ENCODE measurements at regions not wholly inside any gene's neighbourhood (a gene's known extent, or its start where the extent isn't known, plus 50 kb on each side); places are given as distances from the start of the nearest gene placed in this dataset.

DNA sequence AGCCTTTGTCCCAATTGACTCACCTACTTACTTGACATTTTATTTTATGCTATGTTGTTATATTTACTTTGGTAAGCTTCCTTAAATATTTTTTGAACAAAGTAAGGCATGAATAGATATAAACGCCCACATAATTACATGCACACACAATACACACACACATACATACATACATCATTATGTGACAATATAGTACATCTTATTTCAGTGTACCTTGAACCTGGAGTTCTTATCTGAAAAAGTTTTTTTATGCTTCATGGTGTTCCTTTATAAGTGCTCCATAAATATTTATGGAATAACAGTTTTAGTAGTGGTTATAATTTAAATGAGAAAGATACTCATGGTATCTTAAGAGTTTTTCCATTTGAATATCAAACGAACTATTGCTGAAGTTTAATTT, 102.8 kb upstream of the MTPN start:
- no peak for DNase-seq (ENCODE audit: low read depth in 4 of 4, low spot score in 3 of 4)

DNA sequence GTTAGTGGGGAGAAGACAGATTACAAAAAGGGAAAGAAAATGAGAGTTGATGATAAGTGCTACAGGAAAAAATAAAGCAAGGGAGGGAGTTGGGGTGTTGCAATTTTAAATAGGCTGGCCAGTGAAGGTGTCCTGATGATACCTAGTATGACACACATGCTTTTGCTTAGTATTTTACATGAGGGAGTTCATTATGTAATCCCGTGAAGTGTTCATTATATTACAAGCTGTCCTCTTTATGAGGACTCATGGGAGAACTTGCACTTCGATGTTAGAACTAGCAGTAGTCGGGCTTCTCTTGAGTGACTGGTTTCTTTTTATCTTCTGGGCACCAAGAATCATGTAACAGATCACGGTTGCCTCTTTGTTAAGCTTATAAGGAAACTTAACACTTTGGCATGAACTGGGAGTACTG, 102.3 kb upstream of the MTPN start:
- no peak for DNase-seq (ENCODE audit: low read depth in 4 of 4, low spot score in 3 of 4)

DNA sequence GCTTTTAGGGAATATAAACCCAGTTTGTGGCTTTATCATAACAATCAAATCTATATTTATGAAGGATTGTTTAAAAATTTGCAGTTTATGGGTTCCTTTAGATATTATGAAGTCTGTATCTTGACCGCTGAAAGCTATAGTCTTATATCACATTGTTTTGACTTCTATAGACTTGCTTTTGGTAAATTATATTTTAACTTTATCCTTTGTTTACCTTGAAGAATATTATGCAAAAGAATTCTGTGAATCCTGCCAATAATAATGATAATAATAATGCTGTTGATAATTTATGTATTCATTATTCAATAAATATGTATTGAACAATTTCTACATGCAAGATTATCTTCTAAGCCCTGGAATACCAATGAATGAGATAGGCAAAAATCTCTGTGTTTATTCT, 101.9 kb upstream of the MTPN start:
- no peak for DNase-seq (ENCODE audit: low read depth in 4 of 4, low spot score in 3 of 4)

DNA sequence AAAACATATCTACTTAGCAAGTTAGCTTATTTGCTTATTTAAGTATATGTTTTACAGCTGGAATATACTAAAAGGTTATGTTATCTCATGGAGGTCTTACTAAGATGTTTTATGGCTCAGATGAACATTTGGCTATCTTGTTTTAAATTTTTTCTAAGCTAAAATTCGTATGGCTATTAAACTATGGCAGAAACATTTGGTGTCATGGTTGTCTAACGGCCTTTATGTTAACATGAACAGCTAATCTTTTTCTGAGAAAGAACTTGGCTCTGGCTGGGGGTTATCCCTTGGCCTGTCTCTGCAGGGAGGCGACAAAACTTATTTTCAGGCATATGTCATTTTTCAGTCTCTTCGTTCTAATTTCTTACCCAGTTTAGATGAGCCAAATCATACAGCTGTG, 101.5 kb upstream of the MTPN start:
- no peak for DNase-seq (ENCODE audit: low read depth in 4 of 4, low spot score in 3 of 4)

DNA sequence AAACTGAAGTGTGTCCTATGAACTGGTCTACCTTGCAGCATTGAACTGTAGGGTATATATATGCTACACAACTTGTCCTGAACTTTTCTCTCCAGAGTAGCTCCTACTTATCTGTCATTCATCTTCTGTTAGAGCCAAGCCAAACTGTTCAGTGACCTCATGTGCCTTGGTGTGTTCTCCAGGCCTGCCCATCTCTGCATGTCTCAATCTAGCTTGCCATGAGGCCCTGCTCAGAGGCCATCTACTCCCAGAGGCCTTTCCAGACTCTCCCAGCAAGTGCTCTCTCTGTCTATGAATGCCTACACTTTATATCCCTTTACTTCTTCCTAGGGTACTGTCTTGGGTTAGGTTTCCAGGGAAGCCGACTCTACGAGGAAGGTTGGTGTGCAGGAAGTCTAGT, 99.8 kb upstream of the MTPN start:
- DNase-seq (ENCODE audit: low read depth in 4 of 4, low spot score in 3 of 4) = no peak

DNA sequence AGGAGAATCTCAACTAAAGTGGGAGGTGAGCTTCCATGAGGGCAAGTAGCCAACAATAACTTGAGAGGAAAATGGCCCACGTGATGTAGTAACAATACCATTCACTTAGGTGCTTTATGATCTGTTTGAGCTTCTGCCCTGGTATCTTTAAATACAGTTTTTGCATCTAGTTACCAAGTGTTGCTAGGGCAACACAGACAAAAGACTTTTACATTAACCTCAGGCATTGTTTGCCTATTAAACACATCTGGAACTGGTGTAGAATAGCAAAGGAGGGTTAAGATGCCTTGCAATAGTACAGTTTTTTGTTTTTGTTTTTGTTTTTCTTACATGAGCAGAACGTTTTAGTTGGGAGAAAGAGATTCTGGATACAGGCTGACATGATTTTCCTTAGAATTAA, 97.7 kb upstream of the MTPN start:
- no peak for DNase-seq (ENCODE audit: low read depth in 4 of 4, low spot score in 3 of 4)

DNA sequence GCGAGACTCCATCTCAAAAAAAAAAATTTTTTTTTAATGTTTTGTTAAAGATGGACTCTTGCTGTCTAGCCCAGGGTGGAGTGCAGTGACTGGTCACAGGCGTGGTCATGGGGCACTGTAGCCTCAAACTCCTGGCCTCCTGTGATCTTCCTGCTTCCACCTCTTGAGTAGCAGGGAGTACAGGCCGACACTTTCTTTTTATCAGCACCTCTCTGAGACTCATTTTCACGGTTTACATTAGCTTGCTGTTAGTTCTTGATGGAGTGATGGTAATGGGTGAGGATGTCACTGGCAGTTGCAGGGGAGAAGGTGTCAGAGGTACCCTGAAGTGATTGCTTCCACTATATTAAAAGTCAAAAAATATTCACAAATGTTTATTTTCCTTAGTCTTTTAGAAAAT, 95.3 kb upstream of the MTPN start:
- DNase-seq (ENCODE audit: low read depth in 4 of 4, low spot score in 3 of 4) = no peak

DNA sequence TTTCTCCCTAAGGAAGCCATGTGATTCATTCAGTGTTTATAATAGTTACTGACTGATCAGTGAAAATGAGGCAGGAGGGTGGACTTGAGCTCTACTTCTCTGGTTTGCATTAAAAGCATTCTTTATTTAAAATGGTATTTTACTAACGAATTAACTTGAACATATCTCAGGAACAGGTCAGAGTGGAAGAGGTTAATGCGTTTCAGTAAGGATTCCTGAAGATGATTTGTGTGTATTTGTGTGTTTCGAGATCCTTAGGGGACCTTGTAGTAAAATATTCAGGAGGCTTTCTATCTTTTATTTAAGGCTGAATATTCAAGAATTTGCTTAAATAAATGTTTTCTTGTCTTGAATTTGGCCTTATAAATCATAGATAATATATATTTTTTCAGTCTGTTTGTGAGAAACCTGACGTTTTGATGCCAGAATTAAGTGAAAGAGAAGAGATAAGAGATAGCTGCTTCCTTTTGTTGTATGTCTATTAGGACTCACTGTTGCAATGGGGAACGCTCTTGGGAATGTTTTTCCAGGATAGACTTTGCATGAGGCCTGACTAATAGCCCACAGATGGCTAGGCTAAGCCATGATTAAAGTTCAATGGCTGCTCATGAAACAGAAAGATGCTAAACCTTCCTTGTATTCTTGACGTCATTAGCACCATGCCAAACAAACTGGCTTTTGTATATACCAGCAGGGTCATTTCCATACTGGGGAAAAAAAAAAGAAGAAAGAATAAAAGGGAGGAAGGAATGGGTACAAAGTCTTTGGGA, 93.8 kb upstream of the MTPN start:
- peak in 1 of 4 donors; percentile 44 for DNase-seq (ENCODE audit: low read depth in 4 of 4, low spot score in 3 of 4)

DNA sequence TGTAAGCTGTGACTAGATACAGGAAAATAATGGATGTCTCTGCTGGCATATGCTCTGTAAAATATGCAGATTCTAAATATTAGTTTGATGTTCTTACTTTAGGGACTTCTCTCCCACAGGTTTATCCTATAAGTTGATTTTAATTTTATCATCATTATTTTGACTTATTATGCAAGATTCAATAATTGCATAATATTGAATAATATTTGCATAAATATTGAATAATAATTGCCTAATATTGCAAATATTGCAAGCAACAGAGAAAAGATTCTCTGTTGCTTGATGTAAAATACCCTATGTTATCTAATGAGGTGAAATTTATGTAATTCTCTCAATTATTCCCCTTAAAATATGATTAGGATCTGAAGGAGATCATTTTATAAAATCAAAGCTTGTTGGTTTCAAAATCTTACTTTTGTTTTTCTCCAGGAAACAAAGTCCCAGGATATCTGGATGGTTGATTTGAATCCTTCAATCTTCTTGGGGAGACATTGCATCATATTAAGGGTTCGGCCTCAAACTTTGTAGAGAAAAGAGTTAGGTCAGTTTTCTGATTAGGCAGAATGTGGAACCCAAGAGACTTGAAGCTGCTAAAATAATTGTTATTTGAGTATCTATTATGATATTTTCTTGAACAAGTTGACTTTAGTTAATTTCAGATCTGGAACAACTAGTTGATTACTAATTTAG, 92.8 kb upstream of the MTPN start:
- no peak for DNase-seq (ENCODE audit: low read depth in 4 of 4, low spot score in 3 of 4)

DNA sequence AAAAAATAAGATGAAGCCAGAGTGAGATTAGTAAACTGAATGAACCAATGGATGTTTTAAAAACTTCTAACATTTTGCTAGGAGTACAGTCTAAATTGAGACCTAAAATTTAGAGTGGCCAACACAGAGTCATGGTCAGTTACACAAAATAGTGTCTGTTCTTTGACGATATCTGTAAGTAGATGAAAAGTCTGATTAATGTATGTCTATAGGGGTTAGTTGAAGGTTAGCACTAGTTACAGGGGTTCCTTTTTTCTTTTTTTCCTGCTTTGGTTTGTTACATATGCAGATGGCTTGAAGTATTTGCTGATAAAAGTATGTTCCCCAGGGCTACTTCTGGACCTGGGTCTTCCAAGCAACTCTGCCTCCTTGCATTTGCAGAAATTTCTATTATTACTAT, 90.1 kb upstream of the MTPN start:
- DNase-seq (ENCODE audit: low read depth in 4 of 4, low spot score in 3 of 4) = no peak

DNA sequence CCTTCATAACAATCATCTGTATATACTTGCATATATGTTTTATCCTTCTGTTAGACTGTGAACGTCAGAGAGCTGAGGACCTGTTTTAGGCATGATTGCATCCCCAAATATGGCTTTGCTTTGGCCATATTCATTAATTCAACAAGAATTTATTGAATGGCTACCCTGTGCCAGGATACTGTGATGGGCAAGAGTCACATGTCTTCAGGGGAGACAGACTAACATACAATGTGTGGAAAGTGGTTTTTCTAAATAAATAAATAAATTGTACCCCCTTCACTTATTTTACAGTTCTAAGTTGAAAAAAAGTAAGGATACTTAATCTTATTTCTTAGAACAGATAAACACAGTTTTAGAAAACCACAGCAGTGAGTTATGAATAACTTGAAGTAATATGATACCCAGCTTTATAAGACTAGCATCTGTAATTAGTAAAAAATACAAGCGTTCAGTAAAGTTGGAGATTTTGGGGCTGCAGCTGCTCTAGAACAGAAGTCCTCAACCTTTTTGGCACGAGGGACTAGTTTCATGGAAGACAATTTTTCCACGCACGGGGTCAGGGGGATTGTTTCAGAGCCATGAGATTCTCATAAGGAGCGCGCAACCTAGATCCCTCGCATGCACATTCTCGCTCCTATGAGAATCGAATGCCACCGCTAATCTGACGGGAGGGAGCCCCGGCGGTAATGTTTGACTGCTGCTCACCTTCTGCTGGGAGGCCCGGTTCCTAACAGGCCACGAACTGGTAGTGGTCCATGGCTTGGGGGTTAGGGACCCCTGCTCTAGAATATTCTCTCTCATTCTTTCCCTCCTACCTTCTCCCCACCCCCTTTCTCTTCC, 89.4 kb upstream of the MTPN start:
- no peak for DNase-seq (ENCODE audit: low read depth in 4 of 4, low spot score in 3 of 4)

DNA sequence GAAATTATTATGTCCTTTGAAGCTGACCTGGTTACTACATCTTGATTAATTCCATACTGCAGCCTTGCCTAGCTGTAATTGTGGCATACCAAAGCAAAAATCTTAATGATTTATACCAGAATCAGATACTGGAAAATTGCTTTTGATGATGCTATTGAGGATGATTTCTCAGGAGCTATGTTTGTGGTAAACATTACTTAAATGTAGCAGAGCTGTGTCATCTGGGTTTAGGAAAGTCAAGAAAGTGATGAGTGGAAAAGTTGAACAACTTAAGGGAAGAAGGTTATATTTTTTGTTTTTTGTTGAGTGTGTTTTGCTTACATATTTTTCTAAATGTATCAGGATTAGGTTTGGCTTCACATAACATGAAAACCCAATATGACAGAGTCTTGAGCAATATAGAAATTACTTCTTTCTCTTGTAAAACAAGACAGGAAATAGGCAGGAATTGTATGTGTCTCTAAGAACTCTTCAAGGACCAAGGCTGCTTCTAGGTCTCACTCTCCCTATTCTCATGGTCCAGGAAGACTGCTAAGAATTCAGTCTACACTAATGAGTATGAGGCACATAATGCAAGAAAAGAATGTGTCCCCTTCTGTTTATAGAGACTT, 87.6 kb upstream of the MTPN start:
- no peak for DNase-seq (ENCODE audit: low read depth in 4 of 4, low spot score in 3 of 4)

DNA sequence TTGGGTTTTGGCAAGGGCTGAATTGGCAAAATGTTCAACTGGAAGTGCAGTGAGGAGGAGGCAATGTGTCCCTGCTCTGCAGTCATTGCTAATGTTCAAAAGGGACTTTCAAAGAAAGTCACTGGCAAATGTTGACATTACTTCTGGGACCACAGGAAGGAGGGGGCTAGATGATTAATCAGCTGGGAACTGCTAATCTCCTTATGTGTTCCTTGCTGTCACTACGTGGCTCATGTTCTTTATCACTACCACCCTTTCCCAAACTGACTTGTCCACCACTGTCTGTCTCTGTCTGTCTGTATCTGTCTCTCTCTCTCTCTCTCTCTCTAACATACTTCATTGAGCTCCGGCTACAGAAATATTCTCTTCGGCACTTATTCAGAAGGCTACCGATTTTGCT, 86.9 kb upstream of the MTPN start:
- no peak for DNase-seq (ENCODE audit: low read depth in 4 of 4, low spot score in 3 of 4)

DNA sequence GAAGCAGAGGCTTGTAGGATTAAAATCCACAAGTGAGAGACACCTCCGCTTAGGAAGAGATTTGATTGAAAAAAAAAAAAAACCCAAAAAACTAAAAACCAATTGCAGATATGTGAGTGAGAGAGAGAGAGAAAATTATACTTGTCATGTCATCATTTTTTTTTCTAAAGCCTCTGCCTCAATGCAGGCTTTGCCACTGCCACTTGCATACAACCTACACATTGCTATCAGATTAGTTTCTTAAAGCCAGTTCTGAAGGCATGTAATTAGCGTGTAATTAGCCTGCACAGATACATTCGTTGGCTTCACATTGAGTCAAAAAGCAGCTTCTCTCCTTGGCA, 86.1 kb upstream of the MTPN start:
- no peak for DNase-seq (ENCODE audit: low read depth in 4 of 4, low spot score in 3 of 4)

DNA sequence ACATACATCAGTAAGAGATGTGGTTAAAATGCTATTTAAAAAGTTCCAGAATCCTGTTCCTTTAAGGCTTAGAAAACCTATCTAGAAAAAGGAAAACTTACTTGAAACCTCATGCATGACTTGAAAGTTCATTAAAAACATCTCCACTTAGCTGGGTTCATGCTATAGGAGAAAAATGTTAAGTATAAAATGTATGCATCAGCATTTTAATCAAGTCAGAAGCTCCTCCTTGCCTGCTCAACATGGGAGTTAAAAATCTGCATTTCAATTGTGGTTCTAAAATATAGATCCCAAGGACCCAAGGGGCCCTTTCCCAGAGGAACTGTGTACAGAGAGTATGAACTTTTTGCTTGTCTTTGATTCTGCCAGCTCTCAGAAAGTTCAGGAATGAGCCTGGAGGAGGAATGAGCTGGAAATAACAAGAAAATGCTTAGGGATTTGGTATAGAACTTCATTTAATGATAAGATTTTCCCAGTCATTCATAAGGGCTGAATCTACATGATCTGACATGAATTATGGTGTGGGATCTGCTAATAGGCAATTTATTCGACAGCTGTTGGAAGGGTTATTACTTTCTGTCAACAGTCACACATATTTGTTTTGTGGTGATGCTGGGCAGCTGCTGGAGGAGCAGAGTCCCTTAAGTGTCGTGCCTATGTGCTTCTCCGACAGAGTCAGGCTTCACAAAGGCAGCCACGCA, 85.6 kb upstream of the MTPN start:
- DNase-seq (ENCODE audit: low read depth in 4 of 4, low spot score in 3 of 4) = no peak

DNA sequence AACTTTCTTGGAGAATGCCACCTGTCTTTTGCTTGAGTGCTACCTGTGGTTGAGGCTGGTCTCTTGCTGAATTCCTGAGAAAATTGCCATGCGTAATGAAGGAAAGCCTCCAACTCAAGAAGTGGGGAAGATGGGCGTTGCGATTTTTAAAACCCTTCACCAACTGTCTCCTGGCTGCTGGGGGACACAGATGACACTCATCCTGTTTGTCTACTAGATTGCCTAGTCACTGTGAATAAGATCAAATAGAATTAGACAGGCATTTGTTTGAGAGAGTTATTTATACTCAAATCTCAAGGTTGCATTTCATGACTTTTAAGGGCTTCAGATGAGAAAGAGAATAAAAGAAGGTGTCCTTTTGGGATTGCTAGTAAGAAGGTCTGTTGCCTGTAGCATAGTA, 84.3 kb upstream of the MTPN start:
- no peak for DNase-seq (ENCODE audit: low read depth in 4 of 4, low spot score in 3 of 4)

DNA sequence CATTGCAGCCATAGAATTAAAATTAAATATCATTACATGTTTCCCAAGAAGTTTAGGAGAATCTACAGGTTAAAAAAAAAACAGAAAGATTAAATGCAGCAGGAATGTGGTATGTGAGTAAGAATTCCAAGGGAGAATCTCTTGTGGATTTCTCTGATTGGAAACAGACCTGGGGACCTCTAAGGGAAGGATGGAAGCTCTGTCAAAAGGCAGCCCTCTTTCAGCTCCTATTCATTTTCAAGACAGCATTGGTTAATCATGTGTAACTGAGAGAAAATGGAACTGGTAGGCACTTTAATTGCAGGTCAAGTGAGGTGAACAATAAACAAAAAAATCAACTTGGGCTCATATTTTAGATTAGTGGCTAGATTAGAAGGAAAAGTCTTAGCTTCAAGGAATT, 81.4 kb upstream of the MTPN start:
- DNase-seq (ENCODE audit: low read depth in 4 of 4, low spot score in 3 of 4) = no peak

DNA sequence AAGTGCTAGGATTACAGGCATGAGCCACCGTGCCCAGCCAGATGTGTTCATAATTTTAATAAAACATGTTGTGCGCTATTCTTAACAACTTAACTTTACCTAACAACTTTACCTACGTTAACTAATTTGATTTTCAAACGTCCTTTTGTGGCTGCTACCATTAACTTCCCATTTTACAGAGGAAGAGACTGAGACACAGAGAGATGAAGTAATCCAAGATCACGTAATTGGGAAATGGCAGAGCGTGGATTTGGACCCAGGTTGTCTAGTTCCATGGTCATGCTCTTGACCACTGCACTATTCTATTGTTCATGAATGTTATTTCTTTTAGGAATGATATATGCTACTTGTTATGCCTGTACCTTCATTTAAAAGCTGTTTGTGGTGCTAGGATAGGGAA, 80.3 kb upstream of the MTPN start:
- no peak for DNase-seq (ENCODE audit: low read depth in 4 of 4, low spot score in 3 of 4)

DNA sequence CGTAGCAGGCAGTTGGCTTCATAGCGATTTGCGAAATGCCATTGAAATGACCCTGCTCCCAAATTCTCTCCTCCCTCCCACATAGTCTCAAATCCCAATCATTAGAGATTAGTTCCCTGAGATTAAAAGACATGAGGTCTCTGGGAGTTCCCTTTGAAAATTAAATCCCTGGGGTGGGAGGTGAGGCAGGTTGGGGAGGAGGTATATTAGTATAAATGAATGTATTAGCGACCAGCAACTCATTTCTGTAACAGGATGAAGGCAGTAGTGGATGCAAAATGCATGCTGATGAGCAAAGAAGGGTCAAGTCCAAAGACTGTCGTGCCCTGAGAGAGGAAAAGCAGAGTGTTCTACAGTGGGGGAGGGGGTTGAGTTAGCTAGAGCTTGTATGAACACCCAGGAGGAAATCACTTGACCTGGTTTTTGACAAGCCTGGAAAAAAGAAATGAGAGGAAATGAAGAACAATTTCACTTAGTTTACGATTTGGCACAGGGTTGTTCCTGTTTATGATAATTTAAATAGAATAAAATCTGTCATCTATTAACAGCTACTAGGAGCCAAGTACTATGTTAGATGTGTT, 79.6 kb upstream of the MTPN start:
- no peak for DNase-seq (ENCODE audit: low read depth in 4 of 4, low spot score in 3 of 4)

DNA sequence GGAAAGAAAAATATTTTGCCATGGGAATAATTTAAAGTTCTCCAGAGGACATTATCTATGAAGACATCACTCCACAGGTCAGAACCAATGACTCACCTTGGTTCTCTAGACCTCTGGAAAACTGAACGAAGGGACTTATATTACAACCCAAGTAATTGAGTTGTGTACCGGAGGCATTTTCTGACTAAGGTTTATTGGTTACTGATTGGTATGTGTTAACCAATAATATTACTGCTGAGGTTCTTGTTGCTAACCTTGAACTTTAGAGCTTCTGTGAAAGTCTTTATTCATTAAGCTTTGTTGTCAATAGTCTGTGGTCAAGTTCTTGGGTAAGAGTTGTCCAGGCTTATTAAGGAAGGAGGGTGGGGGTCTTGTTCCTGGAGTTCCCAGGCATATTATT, 78.1 kb upstream of the MTPN start:
- no peak for DNase-seq (ENCODE audit: low read depth in 4 of 4, low spot score in 3 of 4)
